Peyer's patch (tissue), 4 donors: ENCODE measurements at regions not wholly inside any gene's neighbourhood (a gene's known extent, or its start where the extent isn't known, plus 50 kb on each side); places are given as distances from the start of the nearest gene placed in this dataset.

Experiments used
- POLR2A ChIP-seq, 2 donors: fragments of 450-650 bp; IDR thresholded peaks; one replicate each; pipeline ENCODE4 v1.5.1; 2017; ENCODE audit warnings: antibody characterized with exemption in 2 of 2, mild to moderate bottlenecking in 2 of 2, moderate library complexity in 2 of 2
- TF ChIP-seq, protein P1 (sequence below), 6 experiments: fragments of 450-650 bp in 4 of 6; fragments of 200-600 bp in 2 of 6; sonication (generic) in 1 of 6; IDR thresholded peaks; one replicate each; pipeline ENCODE4 v1.5.1; 2017 to 2019; ENCODE audit warnings: antibody characterized with exemption in 6 of 6, mild to moderate bottlenecking in 3 of 6, moderate library complexity in 1 of 6

- TF ChIP-seq, protein P1, sequence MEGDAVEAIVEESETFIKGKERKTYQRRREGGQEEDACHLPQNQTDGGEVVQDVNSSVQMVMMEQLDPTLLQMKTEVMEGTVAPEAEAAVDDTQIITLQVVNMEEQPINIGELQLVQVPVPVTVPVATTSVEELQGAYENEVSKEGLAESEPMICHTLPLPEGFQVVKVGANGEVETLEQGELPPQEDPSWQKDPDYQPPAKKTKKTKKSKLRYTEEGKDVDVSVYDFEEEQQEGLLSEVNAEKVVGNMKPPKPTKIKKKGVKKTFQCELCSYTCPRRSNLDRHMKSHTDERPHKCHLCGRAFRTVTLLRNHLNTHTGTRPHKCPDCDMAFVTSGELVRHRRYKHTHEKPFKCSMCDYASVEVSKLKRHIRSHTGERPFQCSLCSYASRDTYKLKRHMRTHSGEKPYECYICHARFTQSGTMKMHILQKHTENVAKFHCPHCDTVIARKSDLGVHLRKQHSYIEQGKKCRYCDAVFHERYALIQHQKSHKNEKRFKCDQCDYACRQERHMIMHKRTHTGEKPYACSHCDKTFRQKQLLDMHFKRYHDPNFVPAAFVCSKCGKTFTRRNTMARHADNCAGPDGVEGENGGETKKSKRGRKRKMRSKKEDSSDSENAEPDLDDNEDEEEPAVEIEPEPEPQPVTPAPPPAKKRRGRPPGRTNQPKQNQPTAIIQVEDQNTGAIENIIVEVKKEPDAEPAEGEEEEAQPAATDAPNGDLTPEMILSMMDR (IDR thresholded peaks at IDR 0.05), result no peak
- TF ChIP-seq POLR2A (IDR thresholded peaks at IDR 0.05), result no peak
Measured at GRCh38 chr20:56816349-56816748, 187.2 kb downstream of the TFAP2C start.
